ENCODE measurements at regions not wholly inside any gene's neighbourhood (a gene's known extent, or its start where the extent isn't known, plus 50 kb on each side); places are given as distances from the start of the nearest gene placed in this dataset.

GRCh38 chr13:53612200-53612599 is 583.6 kb downstream of the OLFM4 start:
- WGBS, 2 experiments (ENCODE audit: extremely low coverage in 1 of 2, insufficient coverage in 1 of 2, insufficient read length in 1 of 2, insufficient replicate concordance in 2 of 2, low coverage in 1 of 2, low lambda C conversion rate in 2 of 2, missing lambda C conversion rate in 1 of 2): 94% methylated on average over 3 of the region's 3 CpGs; no CpG with 5 or more reads in 1 of the 2 experiments
- Histone ChIP-seq H3K79me2 (ENCODE audit: control insufficient read depth in 1 of 2, insufficient read depth in 2 of 2, low read length in 2 of 2) (no peaks in the 10 kb centered on the region), H3K56ac (replicated peaks; ENCODE audit: insufficient read length, low read depth, low read length) (no peak overlapping the region), H3K36me3 (ENCODE audit: control insufficient read depth in 2 of 4, insufficient read depth in 4 of 4, low read length in 3 of 4) (no peaks in the 10 kb centered on the region), H3K27me3 (replicated peaks in 1 of 4; ENCODE audit: control insufficient read depth in 3 of 4, extremely low read depth in 1 of 4, insufficient read depth in 3 of 4, low read length in 3 of 4) (no peaks in the 10 kb centered on the region), H3K14ac (ENCODE audit: insufficient read length) (no peak overlapping the region), H2BK5ac (ENCODE audit: low read depth, low read length) (no peak overlapping the region), H4K20me1 (replicated peaks in 1 of 2; ENCODE audit: control insufficient read depth in 1 of 2, insufficient read depth in 2 of 2, low read length in 2 of 2) (no peaks in the 10 kb centered on the region), H3K23me2 (ENCODE audit: low read depth, low read length) (no peaks in the 10 kb centered on the region), H3K27ac (ENCODE audit: low read depth, low read length) (no peak overlapping the region), H2AK5ac (ENCODE audit: low read depth, low read length) (no peak overlapping the region), H3K4ac (replicated peaks; ENCODE audit: insufficient read length, low read depth, low read length) (no peak overlapping the region), H2BK15ac (ENCODE audit: low read length) (no peak overlapping the region), H3K4me2 (ENCODE audit: insufficient read depth in 1 of 2, low read depth in 2 of 2, low read length in 2 of 2) (no peak overlapping the region), H3K23ac (ENCODE audit: insufficient read length) (no peak overlapping the region), H3K9me3 (ENCODE audit: insufficient read depth in 2 of 2, low read depth in 1 of 2, low read length in 1 of 2) (no peaks in the 10 kb centered on the region), H3K18ac (ENCODE audit: extremely low read depth, low read length) (no peak overlapping the region), H4K91ac (replicated peaks; ENCODE audit: insufficient read length, low read length) (no peak overlapping the region), H3K9ac (replicated peaks in 1 of 4; ENCODE audit: extremely low read depth in 1 of 4, low read depth in 3 of 4, low read length in 3 of 4) (no peak overlapping the region), H2AFZ (ENCODE audit: low read length) (no peak overlapping the region), H2BK120ac (replicated peaks; ENCODE audit: low read depth, low read length) (no peak overlapping the region), H4K8ac (ENCODE audit: extremely low read depth, insufficient read depth, low read length) (no peak overlapping the region), H3K4me3 (ENCODE audit: extremely low read depth in 1 of 4, insufficient read depth in 2 of 4, low read depth in 3 of 4, low read length in 4 of 4) (no peak overlapping the region), H2BK20ac (ENCODE audit: low read length) (no peak overlapping the region), H4K5ac (ENCODE audit: insufficient read length, low read depth, low read length) (no peak overlapping the region), H3K79me1 (ENCODE audit: low read depth, low read length) (no peaks in the 10 kb centered on the region), H3K4me1 (replicated peaks in 1 of 4; ENCODE audit: control insufficient read depth in 3 of 4, insufficient read depth in 4 of 4, low read length in 3 of 4) (no peaks in the 10 kb centered on the region), H2BK12ac (ENCODE audit: low read depth, low read length) (no peak overlapping the region)
- DNase-seq (ENCODE audit: low read depth in 1 of 2, low spot score in 2 of 2) (no peak), FAIRE-seq (no peak)
- ChIA-PET CTCF (ENCODE audit: partially characterized antibody) (interaction anchor here (1.2 kb wide), 1 partner anchor 11 kb away, joined by 3 read pairs; no protein-coding TSS in a partner anchor), POLR2A (ENCODE audit: partially characterized antibody) (no interaction called here)
- TF ChIP-seq CREB1 (IDR thresholded peaks at IDR 0.05): no peak
- TF ChIP-seq HDAC2 (IDR thresholded peaks at IDR 0.05; ENCODE audit: borderline replicate concordance in 1 of 2, low read depth in 2 of 2, low read length in 2 of 2): no peak
- TF ChIP-seq SRF (IDR thresholded peaks at IDR 0.05; ENCODE audit: low read depth, low read length): no peak
- TF ChIP-seq CEBPB (IDR thresholded peaks at IDR 0.05; ENCODE audit: low read depth, low read length): no peak
- TF ChIP-seq MAFK (IDR thresholded peaks at IDR 0.05; ENCODE audit: low read depth, low read length): no peak
- TF ChIP-seq RBBP5 (IDR thresholded peaks at IDR 0.05; ENCODE audit: borderline replicate concordance, low read depth, low read length): no peak
- no peak for TF ChIP-seq NANOG (IDR thresholded peaks at IDR 0.05; ENCODE audit: insufficient read depth, low read depth, low read length, poor library complexity, severe bottlenecking)
- no peak for TF ChIP-seq ATF2 (IDR thresholded peaks at IDR 0.05; ENCODE audit: low read length)
- no peak for TF ChIP-seq JUN (IDR thresholded peaks at IDR 0.05; ENCODE audit: low read depth, low read length)
- TF ChIP-seq BCL11A (IDR thresholded peaks at IDR 0.05; ENCODE audit: low read depth in 2 of 2, low read length in 2 of 2): no peak
- no peak for TF ChIP-seq SUZ12 (IDR thresholded peaks at IDR 0.05; ENCODE audit: low read length)
- TF ChIP-seq GABPA (IDR thresholded peaks at IDR 0.05; ENCODE audit: borderline replicate concordance, insufficient read depth, low read length): no peak
